ENCODE measurements at regions not wholly inside any gene's neighbourhood (a gene's known extent, or its start where the extent isn't known, plus 50 kb on each side); places are given as distances from the start of the nearest gene placed in this dataset.

- DNase-seq = no peak
- H3K9me3 ChIP-seq (ENCODE audit: control insufficient read depth, low read length) = peaks cover 20% of the 10 kb centered on the region
- H3K4me3 ChIP-seq (ENCODE audit: low read length) = no peak overlapping the region
- H3K36me3 Mint-ChIP-seq (ENCODE audit: low read depth) = peaks cover 10% of the 10 kb centered on the region
- no peaks in the 10 kb centered on the region for H3K27me3 ChIP-seq (ENCODE audit: control insufficient read depth, insufficient read depth, low read length, poor library complexity, severe bottlenecking)
- no peak overlapping the region for H3K27ac Mint-ChIP-seq
- H3K27me3 Mint-ChIP-seq (ENCODE audit: insufficient read depth) = no peaks in the 10 kb centered on the region
- no peak overlapping the region for H3K9ac ChIP-seq (ENCODE audit: extremely low read depth, low read length, poor library complexity, severe bottlenecking)
- no peak overlapping the region for H3K4me3 Mint-ChIP-seq
- TF ChIP-seq CTCF (conservative IDR thresholded peaks at IDR 0.05) = no peak
- H3K4me1 Mint-ChIP-seq = peaks cover 59% of the 10 kb centered on the region
- H3K9me3 Mint-ChIP-seq = peaks cover 7% of the 10 kb centered on the region
- peaks cover 19% of the 10 kb centered on the region for H3K4me1 ChIP-seq (ENCODE audit: control insufficient read depth, insufficient read depth, low read length)
- WGBS, 2 experiments (ENCODE audit: insufficient coverage in 1 of 2, insufficient read length in 1 of 2) = 94% methylated on average over 8 to 10 of the region's 10 CpGs
- H3K27ac ChIP-seq (ENCODE audit: low read depth, low read length) = no peak overlapping the region
- H3K36me3 ChIP-seq (ENCODE audit: control insufficient read depth, insufficient read depth, low read length) = no peaks in the 10 kb centered on the region
Observed at GRCh38 chr18:6575908-6576307, 153.6 kb upstream of the ARHGAP28 start.

GRCh38 chr18:6576718-6577375, 152.7 kb upstream of the ARHGAP28 start:
- H3K36me3 Mint-ChIP-seq (ENCODE audit: low read depth) = peaks cover 10% of the 10 kb centered on the region
- no peak overlapping the region for H3K27ac Mint-ChIP-seq
- peaks cover 12% of the 10 kb centered on the region for H3K9me3 Mint-ChIP-seq
- Histone ChIP-seq H3K4me1 (ENCODE audit: control insufficient read depth, insufficient read depth, low read length) (peaks cover 11% of the 10 kb centered on the region), H3K36me3 (ENCODE audit: control insufficient read depth, insufficient read depth, low read length) (no peaks in the 10 kb centered on the region), H3K27ac (ENCODE audit: low read depth, low read length) (no peak overlapping the region), H3K27me3 (ENCODE audit: control insufficient read depth, insufficient read depth, low read length, poor library complexity, severe bottlenecking) (no peaks in the 10 kb centered on the region), H3K4me3 (ENCODE audit: low read length) (peak overlapping the region; percentile 22), H3K9me3 (ENCODE audit: control insufficient read depth, low read length) (peaks cover 29% of the 10 kb centered on the region), H3K9ac (ENCODE audit: extremely low read depth, low read length, poor library complexity, severe bottlenecking) (no peak overlapping the region)
- H3K4me1 Mint-ChIP-seq = peaks cover 57% of the 10 kb centered on the region
- no peak for DNase-seq
- WGBS, 2 experiments (ENCODE audit: insufficient coverage in 1 of 2, insufficient read length in 1 of 2) = 98 to 100% methylated on average over 5 of the region's 5 CpGs
- H3K4me3 Mint-ChIP-seq = no peak overlapping the region
- no peaks in the 10 kb centered on the region for H3K27me3 Mint-ChIP-seq (ENCODE audit: insufficient read depth)
- TF ChIP-seq CTCF (conservative IDR thresholded peaks at IDR 0.05) = no peak

- no peaks in the 10 kb centered on the region for H3K36me3 ChIP-seq (ENCODE audit: control insufficient read depth, insufficient read depth, low read length)
- peak overlapping the region; percentile 35 for H3K27ac Mint-ChIP-seq
- H3K27me3 ChIP-seq (ENCODE audit: control insufficient read depth, insufficient read depth, low read length, poor library complexity, severe bottlenecking) = no peaks in the 10 kb centered on the region
- DNase-seq = no peak
- H3K9me3 Mint-ChIP-seq = peaks cover 21% of the 10 kb centered on the region
- peaks cover 16% of the 10 kb centered on the region for H3K36me3 Mint-ChIP-seq (ENCODE audit: low read depth)
- peaks cover 47% of the 10 kb centered on the region for H3K9me3 ChIP-seq (ENCODE audit: control insufficient read depth, low read length)
- no peak overlapping the region for H3K4me3 ChIP-seq (ENCODE audit: low read length)
- H3K4me1 ChIP-seq (ENCODE audit: control insufficient read depth, insufficient read depth, low read length) = peaks cover 10% of the 10 kb centered on the region
- WGBS, 2 experiments (ENCODE audit: insufficient coverage in 1 of 2, insufficient read length in 1 of 2) = 46 to 64% methylated on average over 1 to 2 of the region's 2 CpGs
- H3K9ac ChIP-seq (ENCODE audit: extremely low read depth, low read length, poor library complexity, severe bottlenecking) = no peak overlapping the region
- H3K27me3 Mint-ChIP-seq (ENCODE audit: insufficient read depth) = no peaks in the 10 kb centered on the region
- H3K4me1 Mint-ChIP-seq = peaks cover 47% of the 10 kb centered on the region
- no peak overlapping the region for H3K4me3 Mint-ChIP-seq
- TF ChIP-seq CTCF (conservative IDR thresholded peaks at IDR 0.05) = no peak
- H3K27ac ChIP-seq (ENCODE audit: low read depth, low read length) = no peak overlapping the region
Observed at GRCh38 chr18:6578686-6579085, 150.8 kb upstream of the ARHGAP28 start.
